ENCODE measurements at regions not wholly inside any gene's neighbourhood (a gene's known extent, or its start where the extent isn't known, plus 50 kb on each side); places are given as distances from the start of the nearest gene placed in this dataset.

- Histone ChIP-seq H3K4me2 (ENCODE audit: insufficient read depth, low read length) (no peak overlapping the region), H3K4me1 (ENCODE audit: insufficient read depth, low read length) (peaks cover 55% of the 10 kb centered on the region), H3K4me3 (ENCODE audit: low read depth in 1 of 2, low read length in 2 of 2) (no peak overlapping the region), H3K27me3 (ENCODE audit: insufficient read depth, low read length, poor library complexity) (no peaks in the 10 kb centered on the region), H3K36me3 (ENCODE audit: insufficient read depth, low read length) (no peaks in the 10 kb centered on the region), H3K79me2 (ENCODE audit: insufficient read depth, low read length) (no peaks in the 10 kb centered on the region), H2AFZ (ENCODE audit: low read depth, low read length) (no peak overlapping the region), H3K27ac (ENCODE audit: low read length) (peak overlapping the region; percentile 96), H4K20me1 (ENCODE audit: insufficient read depth, low read length) (no peaks in the 10 kb centered on the region), H3K9ac (ENCODE audit: low read depth, low read length) (0 out of 2 replicates have a peak overlapping the region, but pooled peaks have one; percentile 62), H3K9me3 (ENCODE audit: insufficient read depth, low read length, severe bottlenecking) (no peaks in the 10 kb centered on the region)
- peak; percentile 12 for DNase-seq
- no peak for ATAC-seq (ENCODE audit: insufficient read depth, low read depth)
- TF ChIP-seq EZH2 (IDR thresholded peaks at IDR 0.05; ENCODE audit: borderline replicate concordance, low read depth, low read length, severe bottlenecking) (no peak), CTCF (IDR thresholded peaks at IDR 0.05; ENCODE audit: borderline replicate concordance, extremely low read depth, low read length, poor library complexity, severe bottlenecking) (no peak)
Observed at GRCh38 chr14:101227611-101228594, 324.4 kb upstream of the RTL1 start.

GRCh38 chr14:101228949-101229541, 325.5 kb upstream of the RTL1 start:
- no peak for ATAC-seq (ENCODE audit: insufficient read depth, low read depth)

GRCh38 chr14:101229666-101230065, 326.1 kb upstream of the RTL1 start:
- H3K9ac ChIP-seq (ENCODE audit: low read depth, low read length): no peak overlapping the region
- no peaks in the 10 kb centered on the region for H3K9me3 ChIP-seq (ENCODE audit: insufficient read depth, low read length, severe bottlenecking)
- H2AFZ ChIP-seq (ENCODE audit: low read depth, low read length): no peak overlapping the region
- H3K4me2 ChIP-seq (ENCODE audit: insufficient read depth, low read length): no peak overlapping the region
- no peaks in the 10 kb centered on the region for H3K27me3 ChIP-seq (ENCODE audit: insufficient read depth, low read length, poor library complexity)
- no peaks in the 10 kb centered on the region for H3K36me3 ChIP-seq (ENCODE audit: insufficient read depth, low read length)
- H3K27ac ChIP-seq (ENCODE audit: low read length): no peak overlapping the region
- peak; percentile 3 for DNase-seq
- peaks cover 54% of the 10 kb centered on the region for H3K4me1 ChIP-seq (ENCODE audit: insufficient read depth, low read length)
- TF ChIP-seq CTCF (IDR thresholded peaks at IDR 0.05; ENCODE audit: borderline replicate concordance, extremely low read depth, low read length, poor library complexity, severe bottlenecking): no peak
- H4K20me1 ChIP-seq (ENCODE audit: insufficient read depth, low read length): no peaks in the 10 kb centered on the region
- no peak overlapping the region for H3K4me3 ChIP-seq (ENCODE audit: low read depth in 1 of 2, low read length in 2 of 2)
- no peaks in the 10 kb centered on the region for H3K79me2 ChIP-seq (ENCODE audit: insufficient read depth, low read length)
- no peak for ATAC-seq (ENCODE audit: insufficient read depth, low read depth)

More at GRCh38 chr14:101228949-101229541, 325.5 kb upstream of the RTL1 start:
- Histone ChIP-seq H2AFZ (ENCODE audit: low read depth, low read length) (no peak overlapping the region), H3K4me3 (ENCODE audit: low read depth in 1 of 2, low read length in 2 of 2) (no peak overlapping the region), H3K4me1 (ENCODE audit: insufficient read depth, low read length) (peaks cover 54% of the 10 kb centered on the region), H3K36me3 (ENCODE audit: insufficient read depth, low read length) (no peaks in the 10 kb centered on the region), H3K79me2 (ENCODE audit: insufficient read depth, low read length) (no peaks in the 10 kb centered on the region), H3K9ac (ENCODE audit: low read depth, low read length) (no peak overlapping the region), H3K4me2 (ENCODE audit: insufficient read depth, low read length) (no peak overlapping the region), H3K9me3 (ENCODE audit: insufficient read depth, low read length, severe bottlenecking) (no peaks in the 10 kb centered on the region), H3K27me3 (ENCODE audit: insufficient read depth, low read length, poor library complexity) (no peaks in the 10 kb centered on the region), H4K20me1 (ENCODE audit: insufficient read depth, low read length) (no peaks in the 10 kb centered on the region), H3K27ac (ENCODE audit: low read length) (peak overlapping the region; percentile 27; the same call in 1 of the 2 replicates)
- TF ChIP-seq CTCF (IDR thresholded peaks at IDR 0.05; ENCODE audit: borderline replicate concordance, extremely low read depth, low read length, poor library complexity, severe bottlenecking) (no peak), EZH2 (IDR thresholded peaks at IDR 0.05; ENCODE audit: borderline replicate concordance, low read depth, low read length, severe bottlenecking) (no peak)
- DNase-seq: peak; percentile 5
